Keratinocyte (primary cell): ENCODE measurements at regions not wholly inside any gene's neighbourhood (a gene's known extent, or its start where the extent isn't known, plus 50 kb on each side); places are given as distances from the start of the nearest gene placed in this dataset.

ENCODE experiments used
- DNase-seq: peaks from one replicate; pipeline ENCODE4 v3.0.0-alpha.2; 2011; ENCODE audit warnings: low read depth, missing footprints, low spot score
- FAIRE-seq: peaks from 2 replicates; lab custom pipeline; 2011; peaks lifted over from hg19 to GRCh38; lab: Jason Lieb, UNC
- H2AFZ ChIP-seq: 2 replicates; pipeline ENCODE4 v1.6.0; 2012; ENCODE audit warnings: low read length, control low read depth, inconsistent platforms; ENCODE audit not compliant: control insufficient read depth
- H3K27ac ChIP-seq: 2 replicates; pipeline ENCODE4 v1.5.1; 2011; ENCODE audit warnings: low read length; ENCODE audit not compliant: control insufficient read depth, insufficient read depth
- H3K27me3 ChIP-seq: 3 replicates; pipeline ENCODE4 v1.6.0; 2011; ENCODE audit warnings: low read length; ENCODE audit not compliant: control insufficient read depth, insufficient read depth; ENCODE audit errors: extremely low read depth
- H3K36me3 ChIP-seq, 2 experiments: 2 replicates in 1 of 2; 3 replicates in 1 of 2; pipeline ENCODE4 v1.5.1; 2011; ENCODE audit warnings: low read length in 2 of 2, mild to moderate bottlenecking in 1 of 2; ENCODE audit not compliant: control insufficient read depth in 2 of 2, insufficient read depth in 2 of 2; ENCODE audit errors: extremely low read depth in 1 of 2
- H3K4me1 ChIP-seq: 3 replicates; pipeline ENCODE4 v1.5.1; 2011; ENCODE audit warnings: low read length; ENCODE audit not compliant: control insufficient read depth, insufficient read depth; ENCODE audit errors: extremely low read depth
- H3K4me2 ChIP-seq: 3 replicates; pipeline ENCODE4 v1.6.0; 2011; ENCODE audit warnings: low read depth, low read length; ENCODE audit not compliant: control insufficient read depth, insufficient read depth; ENCODE audit errors: extremely low read depth
- H3K4me3 ChIP-seq, 3 experiments: fragments of 200-600 bp in 1 of 3; sonication (generic) in 1 of 3; 2 replicates in 2 of 3; 3 replicates in 1 of 3; pipeline ENCODE4 v1.5.1; 2011 to 2016; ENCODE audit warnings: low read length in 3 of 3, mild to moderate bottlenecking in 3 of 3, control low read depth in 2 of 3, inconsistent platforms in 1 of 3, low read depth in 1 of 3, mixed read lengths in 1 of 3, mixed run types in 1 of 3, moderate library complexity in 1 of 3; ENCODE audit not compliant: control insufficient read depth in 2 of 3, insufficient read depth in 2 of 3; ENCODE audit errors: extremely low read depth in 1 of 3
- H3K79me2 ChIP-seq: 2 replicates; pipeline ENCODE4 v1.6.0; 2012; ENCODE audit warnings: low read length; ENCODE audit not compliant: control insufficient read depth, insufficient read depth
- H3K9ac ChIP-seq: 3 replicates; pipeline ENCODE4 v1.6.0; 2011; ENCODE audit warnings: low read length; ENCODE audit not compliant: control insufficient read depth, insufficient read depth; ENCODE audit errors: extremely low read depth
- H3K9me1 ChIP-seq: 3 replicates; pipeline ENCODE4 v1.6.0; 2011; ENCODE audit warnings: low read length; ENCODE audit not compliant: control insufficient read depth, insufficient read depth; ENCODE audit errors: extremely low read depth
- H3K9me3 ChIP-seq: 2 replicates; pipeline ENCODE4 v1.5.1; 2012; ENCODE audit warnings: low read depth, low read length; ENCODE audit not compliant: control insufficient read depth
- H4K20me1 ChIP-seq: 3 replicates; pipeline ENCODE4 v1.6.0; 2011; ENCODE audit warnings: low read length; ENCODE audit not compliant: control insufficient read depth, insufficient read depth; ENCODE audit errors: extremely low read depth
- CTCF ChIP-seq, 3 experiments: IDR thresholded peaks in 1 of 3; conservative IDR thresholded peaks in 1 of 3; optimal IDR thresholded peaks in 1 of 3; 2 replicates in 2 of 3; 3 replicates in 1 of 3; pipeline versions ENCODE3 to v1.5.1; 2011; ENCODE audit warnings: low read length in 3 of 3, mild to moderate bottlenecking in 3 of 3, moderate library complexity in 2 of 3, control low read depth in 1 of 3, inconsistent platforms in 1 of 3; ENCODE audit not compliant: insufficient read depth in 2 of 3; ENCODE audit errors: extremely low read depth in 1 of 3
- EZH2 ChIP-seq: IDR thresholded peaks from one replicate; pipeline ENCODE4 v1.6.1; 2012; ENCODE audit warnings: inconsistent platforms, mild to moderate bottlenecking, low read length, moderate library complexity
- dilution Hi-C: fragments of 300-500 bp; cut with MboI; formaldehyde crosslinking; loops from one replicate; pipeline ENCODE4 v1.7.0; 2020; ENCODE audit warnings: low sequenced_read_pairs; ENCODE audit not compliant: extremely low pct_ligation_motif_present

- no peak for TF ChIP-seq EZH2
- FAIRE-seq: no peak
- dilution Hi-C loops: no loop called here
- Histone ChIP-seq H3K9ac (no peak overlapping the region), H3K9me3 (no peaks in the 10 kb centered on the region), H3K9me1 (no peaks in the 10 kb centered on the region), H2AFZ (no peak overlapping the region), H3K4me2 (no peak overlapping the region), H3K36me3 (no peaks in the 10 kb centered on the region), H3K27me3 (no peaks in the 10 kb centered on the region), H3K79me2 (no peaks in the 10 kb centered on the region), H3K27ac (no peak overlapping the region), H3K4me1 (no peaks in the 10 kb centered on the region), H3K4me3 (no peak overlapping the region), H4K20me1 (no peaks in the 10 kb centered on the region)
- no peak for DNase-seq
Measured at GRCh38 chr12:69161829-69162228, 77.5 kb upstream of the CPSF6 start.

- no peak for FAIRE-seq
- Histone ChIP-seq H2AFZ (no peak overlapping the region), H3K9ac (no peak overlapping the region), H3K4me1 (no peaks in the 10 kb centered on the region), H3K9me3 (no peaks in the 10 kb centered on the region), H3K79me2 (no peaks in the 10 kb centered on the region), H3K27me3 (no peaks in the 10 kb centered on the region), H3K36me3 (no peaks in the 10 kb centered on the region), H3K4me3 (no peak overlapping the region), H3K27ac (no peak overlapping the region), H3K4me2 (no peak overlapping the region), H4K20me1 (no peaks in the 10 kb centered on the region), H3K9me1 (no peaks in the 10 kb centered on the region)
- dilution Hi-C loops: no loop called here
- no peak for DNase-seq
- TF ChIP-seq CTCF (optimal IDR thresholded peaks at IDR 0.05 in 1 of 3, IDR thresholded peaks at IDR 0.05 in 1 of 3, conservative IDR thresholded peaks at IDR 0.05 in 1 of 3; ENCODE audit: extremely low read depth in 1 of 3, insufficient read depth in 2 of 3, low read length in 3 of 3) (no peak), EZH2 (no peak)
Measured at GRCh38 chr12:69163681-69164362, 75.5 kb upstream of the CPSF6 start.
